ENCODE measurements at regions not wholly inside any gene's neighbourhood (a gene's known extent, or its start where the extent isn't known, plus 50 kb on each side); places are given as distances from the start of the nearest gene placed in this dataset.
"Not testable (repeated sequence)": the region's sequence is repeated elsewhere in the genome, so short reads cannot be mapped to it uniquely, and the experiment has no call there.

GRCh38 chr15:99790751-99791150 lies 57.5 kb upstream of the LYSMD4 start:
- intact Hi-C loops (cut with micrococcal nuclease), result loop anchor here (5.0 kb wide), 1 partner anchor 552 kb away; the partner anchor contains the start of gene ADAMTS17
- RAD21 ChIA-PET (ENCODE audit: low non-redundant PET in 1 of 2, low total read pairs in 2 of 2, uncharacterized antibody in 2 of 2, unreplicated experiment in 2 of 2); BruUV-seq (replicated peaks); H2AFZ ChIP-seq (ENCODE audit: low read depth, low read length, poor library complexity, severe bottlenecking); H3K9ac ChIP-seq (ENCODE audit: low read length); H3K36me3 ChIP-seq (ENCODE audit: control insufficient read depth in 1 of 2, insufficient read depth in 2 of 2, low read length in 2 of 2); H3K27ac ChIP-seq (ENCODE audit: low read depth, low read length); H3K4me2 ChIP-seq (ENCODE audit: low read length); H3K4me1 ChIP-seq (ENCODE audit: control insufficient read depth in 1 of 2, insufficient read depth in 2 of 2, low read length in 2 of 2); H3K9me2 ChIP-seq (ENCODE audit: insufficient read depth); H3K9me3 ChIP-seq (ENCODE audit: control insufficient read depth in 1 of 2, insufficient read depth in 1 of 2, low read depth in 1 of 2, low read length in 2 of 2); H3K79me2 ChIP-seq (ENCODE audit: insufficient read depth, low read length); H4K20me1 ChIP-seq (ENCODE audit: insufficient read depth); H3K4me3 ChIP-seq (replicated peaks in 1 of 2; ENCODE audit: low read depth in 1 of 2, low read length in 2 of 2): not testable (repeated sequence)
- H3K27me3 ChIP-seq (ENCODE audit: insufficient read depth, low read length), result peaks cover 15% of the 10 kb centered on the region
- TF ChIP-seq TCF7L2 (IDR thresholded peaks at IDR 0.05; ENCODE audit: borderline replicate concordance, extremely low read depth, insufficient read depth, insufficient read length), result peak; percentile 85
- ChIA-PET POLR2A (interaction anchor here (0.6 kb wide), 1 partner anchor 533 kb away, joined by 3 read pairs; no protein-coding TSS in a partner anchor), CTCF (interaction anchor here (1.0 to 1.3 kb wide), 2 partner anchors 35 to 86 kb away, joined by 3 to 4 read pairs; no protein-coding TSS in a partner anchor)
- ATAC-seq, result peak; percentile 72
- peak; percentile 21 for DNase-seq (ENCODE audit: low read depth, low spot score)

GRCh38 chr15:99788156-99788555 lies 54.9 kb upstream of the LYSMD4 start:
- ChIA-PET POLR2A (no interaction called here), RAD21 (ENCODE audit: low non-redundant PET in 1 of 2, low total read pairs in 2 of 2, uncharacterized antibody in 2 of 2, unreplicated experiment in 2 of 2) (no interaction called here), CTCF (interaction anchor here (1.2 kb wide), 1 partner anchor 515 kb away, joined by 3 read pairs; no protein-coding TSS in a partner anchor)
- DNase-seq (ENCODE audit: low read depth, low spot score) (no peak), ATAC-seq (no peak)
- no peaks in the 10 kb centered on the region for H3K9me2 ChIP-seq (ENCODE audit: insufficient read depth)
- no peak overlapping the region for H3K9ac ChIP-seq (ENCODE audit: low read length)
- no peak overlapping the region for H3K4me3 ChIP-seq (replicated peaks in 1 of 2; ENCODE audit: low read depth in 1 of 2, low read length in 2 of 2)
- no peaks in the 10 kb centered on the region for H3K36me3 ChIP-seq (ENCODE audit: control insufficient read depth in 1 of 2, insufficient read depth in 2 of 2, low read length in 2 of 2)
- no peak overlapping the region for H3K27ac ChIP-seq (ENCODE audit: low read depth, low read length)
- H3K4me1 ChIP-seq (ENCODE audit: control insufficient read depth in 1 of 2, insufficient read depth in 2 of 2, low read length in 2 of 2), result no peaks in the 10 kb centered on the region
- no peaks in the 10 kb centered on the region for H3K79me2 ChIP-seq (ENCODE audit: insufficient read depth, low read length)
- no peak overlapping the region for H2AFZ ChIP-seq (ENCODE audit: low read depth, low read length, poor library complexity, severe bottlenecking)
- no peaks in the 10 kb centered on the region for H3K9me3 ChIP-seq (ENCODE audit: control insufficient read depth in 1 of 2, insufficient read depth in 1 of 2, low read depth in 1 of 2, low read length in 2 of 2)
- peaks cover 15% of the 10 kb centered on the region for H3K27me3 ChIP-seq (ENCODE audit: insufficient read depth, low read length)
- BruUV-seq (replicated peaks), result no TSS peak
- no peaks in the 10 kb centered on the region for H4K20me1 ChIP-seq (ENCODE audit: insufficient read depth)
- intact Hi-C loops (cut with micrococcal nuclease), result no loop called here
- no peak overlapping the region for H3K4me2 ChIP-seq (ENCODE audit: low read length)
- TF ChIP-seq SIN3A (IDR thresholded peaks at IDR 0.05; ENCODE audit: low read depth) (no peak), ZNF274 (IDR thresholded peaks at IDR 0.05; ENCODE audit: low read depth, low read length) (no peak), EGR1 (IDR thresholded peaks at IDR 0.05; ENCODE audit: low read depth) (no peak), YY1 (IDR thresholded peaks at IDR 0.05; ENCODE audit: extremely low read depth, insufficient replicate concordance, low read depth, low read length) (no peak), CTCF (IDR thresholded peaks at IDR 0.05 in 2 of 3, conservative IDR thresholded peaks at IDR 0.05 in 1 of 3; ENCODE audit: borderline replicate concordance in 1 of 3, insufficient read depth in 1 of 3, low read depth in 2 of 3, low read length in 2 of 3) (no peak), FOSL1 (IDR thresholded peaks at IDR 0.05; ENCODE audit: low read depth) (no peak), EZH2phosphoT487 (IDR thresholded peaks at IDR 0.05; ENCODE audit: borderline replicate concordance) (no peak), RAD21 (IDR thresholded peaks at IDR 0.05; ENCODE audit: low read depth) (no peak), CEBPB (IDR thresholded peaks at IDR 0.05; ENCODE audit: low read depth) (no peak), TCF7L2 (IDR thresholded peaks at IDR 0.05; ENCODE audit: borderline replicate concordance, extremely low read depth, insufficient read depth, insufficient read length) (no peak), JUND (IDR thresholded peaks at IDR 0.05) (no peak), ELF1 (IDR thresholded peaks at IDR 0.05; ENCODE audit: borderline replicate concordance, low read depth) (no peak), ZFX (IDR thresholded peaks at IDR 0.05) (no peak), EZH2 (IDR thresholded peaks at IDR 0.05) (no peak), POLR2AphosphoS5 (IDR thresholded peaks at IDR 0.05; ENCODE audit: low read depth, low read length) (no peak), MAX (IDR thresholded peaks at IDR 0.05) (no peak), ZBTB33 (IDR thresholded peaks at IDR 0.05; ENCODE audit: extremely low read depth, insufficient replicate concordance, low read length) (no peak), SP1 (IDR thresholded peaks at IDR 0.05; ENCODE audit: low read depth) (no peak)

Data from HCT116 (cell line).